Left lung (tissue), 4 donors: ENCODE measurements at regions not wholly inside any gene's neighbourhood (a gene's known extent, or its start where the extent isn't known, plus 50 kb on each side); places are given as distances from the start of the nearest gene placed in this dataset.
"Not testable (repeated sequence)": the region's sequence is repeated elsewhere in the genome, so short reads cannot be mapped to it uniquely, and the experiment has no call there.

Source experiments
- ATAC-seq: fragments of 200-7000 bp; cut with Tn5 transposase; one replicate; pipeline ENCODE4 v1.9.1; 2020; ENCODE audit warnings: moderate library complexity
- DNase-seq, 4 donors: peaks; one replicate each; pipeline ENCODE4 v3.0.0-alpha.2; 2013 to 2020
- H3K27ac ChIP-seq, 2 donors: fragments of 200-600 bp; sonication (generic) in 1 of 2; one replicate each; pipeline versions ENCODE4 v1.5.0 to v1.8.0; 2020 to 2021
- H3K27me3 ChIP-seq, 2 donors: fragments of 200-600 bp; sonication (generic) in 1 of 2; one replicate each; pipeline versions ENCODE4 v1.5.0 to v1.8.0; 2020 to 2021
- H3K36me3 ChIP-seq, 2 donors: fragments of 200-600 bp; sonication (generic) in 1 of 2; one replicate each; pipeline versions ENCODE4 v1.5.0 to v1.8.0; 2020 to 2021
- H3K4me1 ChIP-seq, 2 donors: fragments of 200-600 bp; one replicate each; pipeline ENCODE4 v1.8.0; 2021
- H3K4me3 ChIP-seq, 2 donors: fragments of 200-600 bp; sonication (generic) in 1 of 2; one replicate each; pipeline versions ENCODE4 v1.5.0 to v1.8.0; 2020 to 2021; ENCODE audit warnings: mild to moderate bottlenecking in 1 of 2
- H3K9me3 ChIP-seq, 2 donors: fragments of 200-600 bp; sonication (generic) in 1 of 2; one replicate each; pipeline versions ENCODE4 v1.5.0 to v1.8.0; 2020 to 2021
- intact Hi-C, 2 donors: fragments of 100-400 bp; cut with DNase I; formaldehyde crosslinking; loops; one replicate each; pipeline versions ENCODE4 v1.11.2 to v1.14.2; 2022
- TF ChIP-seq, protein P1 (sequence below), 2 donors: fragments of 200-600 bp; sonication (generic) in 1 of 2; IDR thresholded peaks; one replicate each; pipeline versions ENCODE4 v1.5.0 to v1.8.0; 2021; ENCODE audit warnings: antibody characterized with exemption in 2 of 2
- donor health status: DM: no; HTN: yes; CAD: no.
- donor health status: DM: no; HTN: no; CAD: no.

DNA sequence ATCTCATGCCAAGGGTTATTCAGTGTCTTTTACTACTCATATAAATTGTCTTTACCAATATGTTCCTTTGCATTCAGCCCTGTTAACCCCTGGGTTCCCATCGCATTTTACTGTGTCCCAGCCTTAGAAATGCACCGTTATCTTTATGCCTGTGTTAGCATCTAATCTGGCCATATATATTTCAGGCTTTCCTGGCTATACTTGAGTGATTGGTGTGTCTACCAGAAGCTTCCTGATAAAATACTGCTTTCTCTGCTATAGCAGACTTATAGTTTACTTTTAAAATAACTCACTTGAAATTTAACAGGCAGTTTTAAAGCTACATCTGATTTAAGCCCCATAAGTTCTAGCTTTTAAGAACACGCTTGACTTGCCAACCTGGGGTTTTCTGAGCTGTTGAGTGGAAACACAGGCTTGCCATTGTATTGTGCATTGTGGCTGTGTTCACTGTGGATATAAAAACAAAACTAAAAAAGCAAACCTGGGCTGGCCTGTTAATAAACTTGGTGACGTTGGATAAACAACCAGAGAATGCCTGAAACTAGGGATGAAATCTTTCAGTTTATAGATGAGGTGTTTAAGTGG is 185.3 kb upstream of the TAPT1 start:
- Histone ChIP-seq H3K27me3 (no peaks in the 10 kb centered on the region), H3K9me3 (no peaks in the 10 kb centered on the region), H3K4me3 (no peak overlapping the region), H3K27ac (no peak overlapping the region), H3K4me1 (no peaks in the 10 kb centered on the region), H3K36me3 (no peaks in the 10 kb centered on the region)
- intact Hi-C loops = no loop called here
- DNase-seq = no peak
- TF ChIP-seq, protein P1, sequence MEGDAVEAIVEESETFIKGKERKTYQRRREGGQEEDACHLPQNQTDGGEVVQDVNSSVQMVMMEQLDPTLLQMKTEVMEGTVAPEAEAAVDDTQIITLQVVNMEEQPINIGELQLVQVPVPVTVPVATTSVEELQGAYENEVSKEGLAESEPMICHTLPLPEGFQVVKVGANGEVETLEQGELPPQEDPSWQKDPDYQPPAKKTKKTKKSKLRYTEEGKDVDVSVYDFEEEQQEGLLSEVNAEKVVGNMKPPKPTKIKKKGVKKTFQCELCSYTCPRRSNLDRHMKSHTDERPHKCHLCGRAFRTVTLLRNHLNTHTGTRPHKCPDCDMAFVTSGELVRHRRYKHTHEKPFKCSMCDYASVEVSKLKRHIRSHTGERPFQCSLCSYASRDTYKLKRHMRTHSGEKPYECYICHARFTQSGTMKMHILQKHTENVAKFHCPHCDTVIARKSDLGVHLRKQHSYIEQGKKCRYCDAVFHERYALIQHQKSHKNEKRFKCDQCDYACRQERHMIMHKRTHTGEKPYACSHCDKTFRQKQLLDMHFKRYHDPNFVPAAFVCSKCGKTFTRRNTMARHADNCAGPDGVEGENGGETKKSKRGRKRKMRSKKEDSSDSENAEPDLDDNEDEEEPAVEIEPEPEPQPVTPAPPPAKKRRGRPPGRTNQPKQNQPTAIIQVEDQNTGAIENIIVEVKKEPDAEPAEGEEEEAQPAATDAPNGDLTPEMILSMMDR (IDR thresholded peaks at IDR 0.05) = no peak
- ATAC-seq = no peak

- H3K4me1 ChIP-seq, H3K9me3 ChIP-seq, intact Hi-C loops, H3K4me3 ChIP-seq, H3K27me3 ChIP-seq, H3K27ac ChIP-seq, ATAC-seq, H3K36me3 ChIP-seq, DNase-seq: not testable (repeated sequence)
Observed at GRCh38 chr4:16393216-16393615, 166.9 kb upstream of the TAPT1 start.

GRCh38 chr4:16391196-16391595 is 164.9 kb upstream of the TAPT1 start:
- intact Hi-C loops = no loop called here
- ATAC-seq (no peak), DNase-seq (no peak)
- Histone ChIP-seq H3K9me3 (no peaks in the 10 kb centered on the region), H3K4me3 (no peak overlapping the region), H3K36me3 (no peaks in the 10 kb centered on the region), H3K27me3 (no peaks in the 10 kb centered on the region), H3K4me1 (no peaks in the 10 kb centered on the region), H3K27ac (no peak overlapping the region)
- TF ChIP-seq, protein P1 (IDR thresholded peaks at IDR 0.05) = no peak

DNA sequence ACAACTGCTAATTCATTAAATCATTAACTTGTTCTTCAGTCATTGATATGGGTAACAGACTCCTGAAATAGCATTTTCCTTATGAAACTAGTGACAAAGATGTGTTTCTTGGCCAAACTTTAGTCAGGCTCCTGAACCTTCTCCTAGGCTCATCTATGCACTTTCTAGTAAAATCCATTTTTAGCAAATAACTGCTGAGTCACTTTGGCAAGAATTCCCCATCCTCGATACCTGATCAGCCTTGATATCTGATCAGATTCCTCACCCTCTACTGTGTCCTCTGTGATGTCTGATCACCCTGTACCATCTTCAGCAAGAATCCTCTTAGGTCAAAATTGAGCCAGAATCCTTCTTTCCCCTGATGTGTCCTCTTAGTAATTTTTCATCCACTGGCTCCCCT is 161.2 kb upstream of the TAPT1 start:
- Histone ChIP-seq H3K27me3 (no peaks in the 10 kb centered on the region), H3K9me3 (no peaks in the 10 kb centered on the region), H3K4me1 (no peaks in the 10 kb centered on the region), H3K27ac (no peak overlapping the region), H3K36me3 (no peaks in the 10 kb centered on the region), H3K4me3 (no peak overlapping the region)
- intact Hi-C loops = no loop called here
- DNase-seq (no peak), ATAC-seq (no peak)
- TF ChIP-seq, protein P1 (IDR thresholded peaks at IDR 0.05) = no peak

DNA sequence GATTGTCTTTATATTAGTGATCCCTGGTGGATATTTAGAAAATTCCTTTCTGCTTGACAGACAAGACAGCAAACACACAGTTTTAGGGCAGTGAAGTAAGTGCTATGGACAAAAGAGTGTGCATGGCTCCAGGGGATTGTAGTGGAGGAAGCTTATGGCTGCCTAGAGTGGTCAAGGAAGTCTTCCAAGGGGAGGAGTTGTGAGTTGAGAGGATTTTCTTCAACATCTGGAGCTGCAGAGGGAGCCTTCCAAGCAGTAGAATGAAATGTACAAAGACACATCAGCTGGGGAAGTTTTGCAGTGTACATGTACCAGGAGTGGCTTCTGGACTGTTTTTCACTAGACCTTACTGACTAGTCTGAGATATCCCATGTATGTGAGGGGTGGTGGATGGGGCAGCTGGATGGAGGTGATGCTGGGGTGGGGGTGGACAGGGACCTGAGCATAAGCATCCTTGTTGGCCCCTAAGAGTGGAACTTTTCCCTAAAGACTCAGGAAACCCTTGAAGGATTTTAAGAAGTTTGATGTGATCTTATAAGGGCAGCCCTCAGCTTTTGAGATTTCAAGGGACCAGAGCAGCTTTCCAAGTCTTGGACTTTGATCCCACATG is 160.5 kb upstream of the TAPT1 start:
- Histone ChIP-seq H3K4me3 (no peak overlapping the region), H3K27ac (no peak overlapping the region), H3K9me3 (no peaks in the 10 kb centered on the region), H3K36me3 (no peaks in the 10 kb centered on the region), H3K27me3 (no peaks in the 10 kb centered on the region), H3K4me1 (no peaks in the 10 kb centered on the region)
- intact Hi-C loops = no loop called here
- TF ChIP-seq, protein P1 (IDR thresholded peaks at IDR 0.05) = no peak
- no peak for ATAC-seq
- DNase-seq = no peak

- TF ChIP-seq, protein P1 (IDR thresholded peaks at IDR 0.05) = no peak
- H3K27me3 ChIP-seq = no peaks in the 10 kb centered on the region
- ATAC-seq (no peak), DNase-seq (peak in 2 of 4 donors; percentile 24 to 41)
- no peaks in the 10 kb centered on the region for H3K4me1 ChIP-seq
- intact Hi-C loops = no loop called here
- H3K36me3 ChIP-seq = no peaks in the 10 kb centered on the region
- no peak overlapping the region for H3K4me3 ChIP-seq
- no peaks in the 10 kb centered on the region for H3K9me3 ChIP-seq
- no peak overlapping the region for H3K27ac ChIP-seq
Observed at GRCh38 chr4:16384576-16384975, 158.3 kb upstream of the TAPT1 start.
